ENCODE measurements at regions not wholly inside any gene's neighbourhood (a gene's known extent, or its start where the extent isn't known, plus 50 kb on each side); places are given as distances from the start of the nearest gene placed in this dataset.

- Histone ChIP-seq H3K9ac (ENCODE audit: insufficient read depth, low read length, poor library complexity, severe bottlenecking) (no peak overlapping the region), H3K79me2 (ENCODE audit: insufficient read depth, low read length) (no peaks in the 10 kb centered on the region), H3K27me3 (ENCODE audit: control insufficient read depth in 2 of 2, insufficient read depth in 2 of 2, low read length in 2 of 2) (peaks cover 0 to 3% of the 10 kb centered on the region in 2 donors), H3K36me3 (replicated peaks in 1 of 2; ENCODE audit: control insufficient read depth in 1 of 2, insufficient read depth in 2 of 2, low read length in 2 of 2) (no peaks in the 10 kb centered on the region), H3K27ac (ENCODE audit: low read depth in 1 of 2, low read length in 2 of 2) (no peak overlapping the region), H3K9me3 (replicated peaks in 1 of 2; ENCODE audit: control insufficient read depth in 1 of 2, insufficient read depth in 1 of 2, low read length in 2 of 2) (no peaks in the 10 kb centered on the region), H4K20me1 (ENCODE audit: insufficient read depth, low read length) (no peaks in the 10 kb centered on the region), H2AFZ (ENCODE audit: insufficient read depth, low read depth, low read length, poor library complexity, severe bottlenecking) (no peak overlapping the region), H3K4me1 (ENCODE audit: control insufficient read depth in 1 of 2, insufficient read depth in 2 of 2, low read length in 2 of 2) (no peaks in the 10 kb centered on the region), H3K4me3 (replicated peaks in 1 of 3; ENCODE audit: low read depth in 2 of 3, low read length in 3 of 3) (no peak overlapping the region), H3K4me2 (replicated peaks; ENCODE audit: extremely low read depth, low read length, poor library complexity, severe bottlenecking) (no peak overlapping the region)
- no CpG with 5 or more reads among the region's 1 CpG for WGBS (ENCODE audit: insufficient coverage)
- intact Hi-C loops (cut with micrococcal nuclease): no loop called here
- H3K9me3 Mint-ChIP-seq: no peaks in the 10 kb centered on the region
- H3K27me3 Mint-ChIP-seq (ENCODE audit: low read depth in 3 of 3): peaks cover 0 to 10% (median 0%) of the 10 kb centered on the region in 3 donors
- no peaks in the 10 kb centered on the region for H3K4me1 Mint-ChIP-seq
- no peaks in the 10 kb centered on the region for H3K36me3 Mint-ChIP-seq
- H3K27ac Mint-ChIP-seq: no peak overlapping the region
- H3K4me3 Mint-ChIP-seq: no peak overlapping the region
- no peak for DNase-seq
- no peak for TF ChIP-seq CTCF (IDR thresholded peaks at IDR 0.05)
Observed at GRCh38 chrX:30493348-30493747, 84.2 kb downstream of the TASL start.

- Histone ChIP-seq H3K79me2 (ENCODE audit: insufficient read depth, low read length) (no peaks in the 10 kb centered on the region), H3K4me1 (ENCODE audit: control insufficient read depth in 1 of 2, insufficient read depth in 2 of 2, low read length in 2 of 2) (no peaks in the 10 kb centered on the region), H4K20me1 (ENCODE audit: insufficient read depth, low read length) (no peaks in the 10 kb centered on the region), H2AFZ (ENCODE audit: insufficient read depth, low read depth, low read length, poor library complexity, severe bottlenecking) (no peak overlapping the region), H3K27ac (ENCODE audit: low read depth in 1 of 2, low read length in 2 of 2) (no peak overlapping the region), H3K9ac (ENCODE audit: insufficient read depth, low read length, poor library complexity, severe bottlenecking) (no peak overlapping the region), H3K9me3 (replicated peaks in 1 of 2; ENCODE audit: control insufficient read depth in 1 of 2, insufficient read depth in 1 of 2, low read length in 2 of 2) (no peaks in the 10 kb centered on the region), H3K4me3 (replicated peaks in 1 of 3; ENCODE audit: low read depth in 2 of 3, low read length in 3 of 3) (no peak overlapping the region), H3K27me3 (ENCODE audit: control insufficient read depth in 2 of 2, insufficient read depth in 2 of 2, low read length in 2 of 2) (peaks cover 0 to 3% of the 10 kb centered on the region in 2 donors), H3K36me3 (replicated peaks in 1 of 2; ENCODE audit: control insufficient read depth in 1 of 2, insufficient read depth in 2 of 2, low read length in 2 of 2) (no peaks in the 10 kb centered on the region), H3K4me2 (replicated peaks; ENCODE audit: extremely low read depth, low read length, poor library complexity, severe bottlenecking) (no peak overlapping the region)
- WGBS (ENCODE audit: insufficient coverage): no CpG with 5 or more reads among the region's 2 CpGs
- TF ChIP-seq CTCF (IDR thresholded peaks at IDR 0.05): no peak
- Mint-ChIP-seq H3K27ac (no peak overlapping the region), H3K27me3 (ENCODE audit: low read depth in 3 of 3) (peaks cover 0 to 14% (median 0%) of the 10 kb centered on the region in 3 donors), H3K4me1 (no peaks in the 10 kb centered on the region), H3K36me3 (no peaks in the 10 kb centered on the region), H3K4me3 (no peak overlapping the region), H3K9me3 (peaks cover 0 to 8% (median 4%) of the 10 kb centered on the region in 7 donors)
- no peak for DNase-seq
- intact Hi-C loops (cut with micrococcal nuclease): no loop called here
Observed at GRCh38 chrX:30489323-30489722, 88.2 kb downstream of the TASL start.

Data from CD14-positive monocyte (primary cell).